ENCODE measurements at regions not wholly inside any gene's neighbourhood (a gene's known extent, or its start where the extent isn't known, plus 50 kb on each side); places are given as distances from the start of the nearest gene placed in this dataset.

- TF ChIP-seq MTA2 (IDR thresholded peaks at IDR 0.05; ENCODE audit: low read depth) (0 out of 2 replicates have a peak, but pooled peaks have one; percentile 11), TBP (optimal IDR thresholded peaks at IDR 0.05; ENCODE audit: low read depth, low read length) (no peak), ARID1B (IDR thresholded peaks at IDR 0.05) (peak; percentile 32; the same call in 1 of the 2 replicates), MEF2D (tag; conservative IDR thresholded peaks at IDR 0.05; ENCODE audit: low read depth) (no peak), NFE2 (IDR thresholded peaks at IDR 0.05; ENCODE audit: low read depth) (no peak), TEAD1 (CRISPR knock-in tag; IDR thresholded peaks at IDR 0.05) (no peak), HMGXB4 (CRISPR knock-in tag; IDR thresholded peaks at IDR 0.05) (no peak), CCNT2 (IDR thresholded peaks at IDR 0.05; ENCODE audit: borderline replicate concordance, extremely low read depth, insufficient read length, low read depth, low read length) (no peak), THRAP3 (IDR thresholded peaks at IDR 0.05; ENCODE audit: borderline replicate concordance) (no peak), TEAD4 (IDR thresholded peaks at IDR 0.05; ENCODE audit: low read length) (peak; percentile 55; the same call in 1 of the 2 replicates), TEAD4 (CRISPR knock-in tag; IDR thresholded peaks at IDR 0.05; ENCODE audit: borderline replicate concordance) (no peak), ZNF311 (CRISPR knock-in tag; IDR thresholded peaks at IDR 0.05) (no peak), TCF3 (CRISPR knock-in tag; IDR thresholded peaks at IDR 0.05) (peak; percentile 63), SMAD2 (IDR thresholded peaks at IDR 0.05; ENCODE audit: low read depth, low read length) (no peak), HNRNPK (IDR thresholded peaks at IDR 0.05; ENCODE audit: low read depth, low read length, poor library complexity, severe bottlenecking) (no peak), FOXA1 (IDR thresholded peaks at IDR 0.05; ENCODE audit: borderline replicate concordance) (no peak), DPF2 (IDR thresholded peaks at IDR 0.05) (no peak), CBX2 (IDR thresholded peaks at IDR 0.05; ENCODE audit: insufficient read depth, low read length, poor library complexity, severe bottlenecking) (no peak), ELF1 (tag; IDR thresholded peaks at IDR 0.05) (no peak), GTF2E2 (tag; IDR thresholded peaks at IDR 0.05) (no peak), E2F4 (CRISPR knock-in tag; IDR thresholded peaks at IDR 0.05; ENCODE audit: low read depth) (no peak), ZC3H11A (IDR thresholded peaks at IDR 0.05; ENCODE audit: low read depth, low read length) (no peak), CBFA2T2 (conservative IDR thresholded peaks at IDR 0.05) (peak; percentile 55), NCOR1 (IDR thresholded peaks at IDR 0.05) (peak; percentile 21; the same call in 1 of the 2 replicates), CBFA2T3 (IDR thresholded peaks at IDR 0.05) (peak; percentile 71)
These were observed 71.4 kb upstream of the BMAL1 start (continued) for GRCh38 chr11:13206086-13206640.
